K562 (cell line): ENCODE measurements at regions not wholly inside any gene's neighbourhood (a gene's known extent, or its start where the extent isn't known, plus 50 kb on each side); places are given as distances from the start of the nearest gene placed in this dataset.

ENCODE experiments used
- ATAC-seq: fragments of 200-7000 bp; cut with Tn5 transposase; 3 replicates; pipeline ENCODE4 v1.9.1; 2020; ENCODE audit warnings: moderate library complexity
- BruUV-seq: library from RNA; stranded (reverse); fragments of 400-500 nt; replicated peaks from 2 replicates; lab custom pipeline; 2021; lab: Mats Ljungman, UMichigan
- CTCF ChIA-PET: fragments of 300-600 bp; formaldehyde crosslinking; extraction: SDS; loops from one replicate; lab custom pipeline; 2021; ENCODE audit warnings: low intra/inter-chr PET ratio; lab: Yijun Ruan, JAX
- POLR2A ChIA-PET: fragments of 300-600, 350-650 bp; sonication (Branson Sonifier 250); formaldehyde crosslinking; extraction: SDS; loops from one replicate; lab custom pipeline; 2021; ENCODE audit warnings: antibody characterized with exemption, inconsistent platforms; lab: Yijun Ruan, JAX
- DNase-seq, 4 experiments: peaks; one replicate each; pipeline versions ENCODE4 v3.0.0 to v3.0.0-alpha.2; 2011 to 2018; ENCODE audit warnings: low spot score in 3 of 4, mixed read lengths in 3 of 4; ENCODE audit errors: extremely low read depth in 1 of 4
- FAIRE-seq: peaks from 2 replicates; lab custom pipeline; 2011; peaks lifted over from hg19 to GRCh38; lab: Jason Lieb, UNC
- H2AFZ ChIP-seq: 2 replicates; pipeline ENCODE4 v1.6.0; 2011; ENCODE audit warnings: low read depth, low read length, control low read depth, inconsistent platforms
- H3K27ac ChIP-seq: fragments of 200-600 bp; 3 replicates; pipeline ENCODE4 v1.8.0; 2011; ENCODE audit warnings: low read depth, mild to moderate bottlenecking, control low read depth, inconsistent platforms, low read length, moderate library complexity, mixed read lengths; ENCODE audit errors: extremely low read depth
- H3K27me3 ChIP-seq, 2 experiments: fragments of 300-600 bp in 1 of 2; 2 replicates in 1 of 2; 3 replicates in 1 of 2; pipeline versions ENCODE4 v1.6.0 to v1.8.0; 2011; ENCODE audit warnings: inconsistent platforms in 2 of 2, low read length in 2 of 2, mild to moderate bottlenecking in 1 of 2, mixed read lengths in 1 of 2, moderate library complexity in 1 of 2; ENCODE audit not compliant: control insufficient read depth in 2 of 2, insufficient read depth in 2 of 2
- H3K36me3 ChIP-seq: fragments of 300-600 bp; 3 replicates; pipeline ENCODE4 v1.8.0; 2011; ENCODE audit warnings: mild to moderate bottlenecking, low read length, inconsistent platforms; ENCODE audit not compliant: control insufficient read depth, insufficient read depth
- H3K4me1 ChIP-seq, 2 experiments: fragments of 200-600 bp in 1 of 2; replicated peaks in 1 of 2; 2 replicates in 1 of 2; 3 replicates in 1 of 2; pipeline versions ENCODE4 v1.5.1 to v1.8.0; 2011; ENCODE audit warnings: inconsistent platforms in 2 of 2, low read length in 2 of 2, mild to moderate bottlenecking in 1 of 2, mixed read lengths in 1 of 2, moderate library complexity in 1 of 2; ENCODE audit not compliant: control insufficient read depth in 2 of 2, insufficient read depth in 2 of 2
- H3K4me2 ChIP-seq: 2 replicates; pipeline ENCODE4 v1.6.1; 2011; ENCODE audit warnings: low read length, control low read depth, inconsistent platforms, mixed read lengths; ENCODE audit not compliant: insufficient read depth
- H3K4me3 ChIP-seq: fragments of 200-600 bp; sonication (generic), shearing (Covaris generic); 2 replicates; pipeline ENCODE4 v1.5.1; 2016; ENCODE audit warnings: control low read depth, inconsistent platforms
- H3K79me2 ChIP-seq: fragments of 200-600 bp; 3 replicates; pipeline ENCODE4 v1.8.0; 2011; ENCODE audit warnings: low read length, inconsistent platforms; ENCODE audit not compliant: control insufficient read depth, insufficient read depth
- H3K9ac ChIP-seq, 2 experiments: 2 replicates each; pipeline versions ENCODE4 v1.6.0 to v1.6.1; 2011; ENCODE audit warnings: low read depth in 2 of 2, low read length in 2 of 2, control low read depth in 1 of 2, inconsistent platforms in 1 of 2, mild to moderate bottlenecking in 1 of 2, mixed read lengths in 1 of 2; ENCODE audit not compliant: insufficient read depth in 1 of 2
- H3K9me1 ChIP-seq: one replicate; pipeline ENCODE4 v1.6.0; 2011; ENCODE audit warnings: inconsistent platforms, mild to moderate bottlenecking, low read length, moderate library complexity; ENCODE audit not compliant: control insufficient read depth, insufficient read depth
- H3K9me3 ChIP-seq: replicated peaks from 2 replicates; pipeline ENCODE4 v1.5.1; 2011; ENCODE audit warnings: low read depth, low read length, inconsistent platforms; ENCODE audit not compliant: control insufficient read depth, insufficient read depth
- H4K20me1 ChIP-seq: replicated peaks from 2 replicates; pipeline ENCODE4 v1.6.1; 2011; ENCODE audit warnings: low read length, inconsistent platforms, mixed read lengths; ENCODE audit not compliant: control insufficient read depth, insufficient read depth
- C11orf30 ChIP-seq: fragments of 450-650 bp; IDR thresholded peaks from 2 replicates; pipeline ENCODE4 v1.6.1; 2016; ENCODE audit warnings: low read depth, mild to moderate bottlenecking
- CBFA2T2 ChIP-seq: fragments of 450-650 bp; conservative IDR thresholded peaks from 2 replicates; pipeline ENCODE4 v1.6.1; 2017; ENCODE audit warnings: mild to moderate bottlenecking
- CBX8 ChIP-seq: fragments of 200-600 bp; sonication (generic); IDR thresholded peaks from 2 replicates; pipeline ENCODE4 v1.6.1; 2012; ENCODE audit warnings: borderline replicate concordance, mixed run types, low read depth, mild to moderate bottlenecking, moderate library complexity, mixed read lengths, low read length, control low read depth, inconsistent platforms; ENCODE audit not compliant: poor library complexity, severe bottlenecking; ENCODE audit errors: extremely low read depth
- GTF2E2 ChIP-seq: fragments of 200-800 bp; sonication (Bioruptor generic); IDR thresholded peaks from 2 replicates; pipeline ENCODE4 v1.6.1; 2016; ENCODE audit warnings: missing genetic modification characterization, missing compliant biosample characterization
- MAFF ChIP-seq: IDR thresholded peaks from 2 replicates; pipeline ENCODE4 v1.6.1; 2012; ENCODE audit warnings: low read length, improper control_type of control experiment
- MAFG ChIP-seq: fragments of 450-650 bp; conservative IDR thresholded peaks from 2 replicates; pipeline ENCODE4 v1.6.1; 2016; ENCODE audit warnings: missing genetic modification characterization, missing compliant biosample characterization
- MAFK ChIP-seq: IDR thresholded peaks from 2 replicates; pipeline ENCODE4 v1.6.1; 2011; ENCODE audit warnings: low read length, improper control_type of control experiment
- RBM25 ChIP-seq: fragments of 200-400 bp; formaldehyde crosslinking; IDR thresholded peaks from 2 replicates; pipeline ENCODE4 v1.6.1; 2018; ENCODE audit warnings: low read length, low read depth, moderate library complexity; ENCODE audit not compliant: severe bottlenecking
- ZNF316 ChIP-seq: fragments of 450-650 bp; IDR thresholded peaks from 2 replicates; pipeline ENCODE4 v1.6.1; 2016
- ZNF695 ChIP-seq: fragments of 450-650 bp; formaldehyde crosslinking; IDR thresholded peaks from 2 replicates; pipeline ENCODE4 v1.4.0; 2020; ENCODE audit warnings: mild to moderate bottlenecking, moderate library complexity
- in situ Hi-C: fragments of 300-500 bp; cut with MboI; formaldehyde crosslinking; loops from 4 replicates; pipeline ENCODE4 v1.15.0; 2018; ENCODE audit warnings: inconsistent platforms, mixed read lengths
- intact Hi-C: fragments of 100-400 bp; cut with micrococcal nuclease; formaldehyde crosslinking; loops from 2 replicates; pipeline ENCODE4 v1.14.2; 2022
- TF ChIP-seq, protein P1 (sequence below): fragments of 250-450 bp; sonication (Bioruptor Pico); IDR thresholded peaks from 2 replicates; pipeline ENCODE4 v1.5.0; 2021
- TF ChIP-seq, protein P2 (sequence below), 2 experiments: fragments of 450-650 bp in 1 of 2; sonication (generic) in 1 of 2; formaldehyde crosslinking in 1 of 2; IDR thresholded peaks; 2 replicates each; pipeline versions ENCODE4 v1.7.1 to v1.9.0; 2016 to 2022; ENCODE audit warnings: inconsistent platforms in 1 of 2, mild to moderate bottlenecking in 1 of 2, missing genetic modification reagents in 1 of 2
- TF ChIP-seq, protein P3 (sequence below): fragments of 450-650 bp; IDR thresholded peaks from 2 replicates; pipeline ENCODE4 v1.6.1; 2017; ENCODE audit warnings: mild to moderate bottlenecking, moderate library complexity

- ChIA-PET POLR2A (no interaction called here), CTCF (no interaction called here)
- ATAC-seq, result no peak
- in situ Hi-C loops, result no loop called here
- intact Hi-C loops, result no loop called here
- H3K4me2 ChIP-seq, result no peak overlapping the region
- no peaks in the 10 kb centered on the region for H3K36me3 ChIP-seq
- no peaks in the 10 kb centered on the region for H3K79me2 ChIP-seq
- no peaks in the 10 kb centered on the region for H3K27me3 ChIP-seq
- no peaks in the 10 kb centered on the region for H4K20me1 ChIP-seq
- H3K4me3 ChIP-seq, result no peak overlapping the region
- no peak for TF ChIP-seq ZNF695 (CRISPR knock-in tag)
- TF ChIP-seq, protein P1, sequence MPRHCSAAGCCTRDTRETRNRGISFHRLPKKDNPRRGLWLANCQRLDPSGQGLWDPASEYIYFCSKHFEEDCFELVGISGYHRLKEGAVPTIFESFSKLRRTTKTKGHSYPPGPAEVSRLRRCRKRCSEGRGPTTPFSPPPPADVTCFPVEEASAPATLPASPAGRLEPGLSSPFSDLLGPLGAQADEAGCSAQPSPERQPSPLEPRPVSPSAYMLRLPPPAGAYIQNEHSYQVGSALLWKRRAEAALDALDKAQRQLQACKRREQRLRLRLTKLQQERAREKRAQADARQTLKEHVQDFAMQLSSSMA (CRISPR knock-in tag), result no peak
- peak; percentile 99 for TF ChIP-seq MAFK
- peak; percentile 98 for TF ChIP-seq MAFF
- TF ChIP-seq CBFA2T2, result no peak
- TF ChIP-seq RBM25, result no peak
- TF ChIP-seq, protein P2, sequence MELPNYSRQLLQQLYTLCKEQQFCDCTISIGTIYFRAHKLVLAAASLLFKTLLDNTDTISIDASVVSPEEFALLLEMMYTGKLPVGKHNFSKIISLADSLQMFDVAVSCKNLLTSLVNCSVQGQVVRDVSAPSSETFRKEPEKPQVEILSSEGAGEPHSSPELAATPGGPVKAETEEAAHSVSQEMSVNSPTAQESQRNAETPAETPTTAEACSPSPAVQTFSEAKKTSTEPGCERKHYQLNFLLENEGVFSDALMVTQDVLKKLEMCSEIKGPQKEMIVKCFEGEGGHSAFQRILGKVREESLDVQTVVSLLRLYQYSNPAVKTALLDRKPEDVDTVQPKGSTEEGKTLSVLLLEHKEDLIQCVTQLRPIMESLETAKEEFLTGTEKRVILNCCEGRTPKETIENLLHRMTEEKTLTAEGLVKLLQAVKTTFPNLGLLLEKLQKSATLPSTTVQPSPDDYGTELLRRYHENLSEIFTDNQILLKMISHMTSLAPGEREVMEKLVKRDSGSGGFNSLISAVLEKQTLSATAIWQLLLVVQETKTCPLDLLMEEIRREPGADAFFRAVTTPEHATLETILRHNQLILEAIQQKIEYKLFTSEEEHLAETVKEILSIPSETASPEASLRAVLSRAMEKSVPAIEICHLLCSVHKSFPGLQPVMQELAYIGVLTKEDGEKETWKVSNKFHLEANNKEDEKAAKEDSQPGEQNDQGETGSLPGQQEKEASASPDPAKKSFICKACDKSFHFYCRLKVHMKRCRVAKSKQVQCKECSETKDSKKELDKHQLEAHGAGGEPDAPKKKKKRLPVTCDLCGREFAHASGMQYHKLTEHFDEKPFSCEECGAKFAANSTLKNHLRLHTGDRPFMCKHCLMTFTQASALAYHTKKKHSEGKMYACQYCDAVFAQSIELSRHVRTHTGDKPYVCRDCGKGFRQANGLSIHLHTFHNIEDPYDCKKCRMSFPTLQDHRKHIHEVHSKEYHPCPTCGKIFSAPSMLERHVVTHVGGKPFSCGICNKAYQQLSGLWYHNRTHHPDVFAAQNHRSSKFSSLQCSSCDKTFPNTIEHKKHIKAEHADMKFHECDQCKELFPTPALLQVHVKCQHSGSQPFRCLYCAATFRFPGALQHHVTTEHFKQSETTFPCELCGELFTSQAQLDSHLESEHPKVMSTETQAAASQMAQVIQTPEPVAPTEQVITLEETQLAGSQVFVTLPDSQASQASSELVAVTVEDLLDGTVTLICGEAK (IDR thresholded peaks at IDR 0.05), result no peak
- TF ChIP-seq, protein P2 (CRISPR knock-in tag; IDR thresholded peaks at IDR 0.05), result no peak
- peak; percentile 92 for TF ChIP-seq MAFG (tag)
- TF ChIP-seq GTF2E2, result no peak
- TF ChIP-seq CBX8, result no peak
- TF ChIP-seq C11orf30, result peak; percentile 90
- TF ChIP-seq, protein P3, sequence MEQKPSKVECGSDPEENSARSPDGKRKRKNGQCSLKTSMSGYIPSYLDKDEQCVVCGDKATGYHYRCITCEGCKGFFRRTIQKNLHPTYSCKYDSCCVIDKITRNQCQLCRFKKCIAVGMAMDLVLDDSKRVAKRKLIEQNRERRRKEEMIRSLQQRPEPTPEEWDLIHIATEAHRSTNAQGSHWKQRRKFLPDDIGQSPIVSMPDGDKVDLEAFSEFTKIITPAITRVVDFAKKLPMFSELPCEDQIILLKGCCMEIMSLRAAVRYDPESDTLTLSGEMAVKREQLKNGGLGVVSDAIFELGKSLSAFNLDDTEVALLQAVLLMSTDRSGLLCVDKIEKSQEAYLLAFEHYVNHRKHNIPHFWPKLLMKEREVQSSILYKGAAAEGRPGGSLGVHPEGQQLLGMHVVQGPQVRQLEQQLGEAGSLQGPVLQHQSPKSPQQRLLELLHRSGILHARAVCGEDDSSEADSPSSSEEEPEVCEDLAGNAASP, result no peak
- peak; percentile 96 for TF ChIP-seq ZNF316
- no peaks in the 10 kb centered on the region for H3K4me1 ChIP-seq
- H3K9me3 ChIP-seq, result no peaks in the 10 kb centered on the region
- no peak for FAIRE-seq
- no peaks in the 10 kb centered on the region for H3K9me1 ChIP-seq
- no peak overlapping the region for H3K27ac ChIP-seq
- no peak for DNase-seq
- no peak overlapping the region for H2AFZ ChIP-seq
- no TSS peak for BruUV-seq
- no peak overlapping the region for H3K9ac ChIP-seq
Observed at GRCh38 chr16:17685447-17685846, 214.7 kb upstream of the XYLT1 start.
